Smooth muscle cell (in vitro differentiated cells): ENCODE measurements at regions not wholly inside any gene's neighbourhood (a gene's known extent, or its start where the extent isn't known, plus 50 kb on each side); places are given as distances from the start of the nearest gene placed in this dataset.

Source experiments
- DNase-seq: peaks from one replicate; lab custom pipeline; 2025; ENCODE audit not compliant: unreplicated experiment; lab: John Stamatoyannopoulos, UW
- H2AFZ ChIP-seq: fragments of 200-600 bp; sonication (generic); 2 replicates; pipeline ENCODE4 v1.6.0; 2016; ENCODE audit warnings: antibody characterized with exemption, low read depth, mild to moderate bottlenecking
- H3F3A ChIP-seq: fragments of 200-600 bp; sonication (generic); 2 replicates; pipeline ENCODE4 v1.6.0; 2017; ENCODE audit warnings: antibody characterized with exemption, low read depth
- H3K27ac ChIP-seq: fragments of 200-600 bp; sonication (generic); 2 replicates; pipeline ENCODE4 v1.5.1; 2016; ENCODE audit warnings: low read depth, mild to moderate bottlenecking
- H3K27me3 ChIP-seq: fragments of 200-600 bp; sonication (generic); 2 replicates; pipeline ENCODE4 v1.6.1; 2016; ENCODE audit warnings: low read depth, mild to moderate bottlenecking
- H3K36me3 ChIP-seq: fragments of 200-600 bp; sonication (generic); 2 replicates; pipeline ENCODE4 v1.5.1; 2016; ENCODE audit warnings: low read depth
- H3K4me1 ChIP-seq: fragments of 200-600 bp; sonication (generic); 2 replicates; pipeline ENCODE4 v1.5.1; 2016; ENCODE audit warnings: low read depth
- H3K4me2 ChIP-seq: fragments of 200-600 bp; sonication (generic); 2 replicates; pipeline ENCODE4 v1.6.0; 2016; ENCODE audit warnings: mild to moderate bottlenecking
- H3K4me3 ChIP-seq: fragments of 200-600 bp; sonication (generic); 2 replicates; pipeline ENCODE4 v1.5.1; 2016; ENCODE audit warnings: mild to moderate bottlenecking
- H3K79me2 ChIP-seq: fragments of 200-600 bp; sonication (generic); 2 replicates; pipeline ENCODE4 v1.6.0; 2016; ENCODE audit warnings: low read depth, mild to moderate bottlenecking
- H3K9ac ChIP-seq: fragments of 200-600 bp; sonication (generic); 2 replicates; pipeline ENCODE4 v1.6.0; 2016; ENCODE audit warnings: low read depth
- H3K9me3 ChIP-seq: fragments of 200-600 bp; sonication (generic); replicated peaks from 2 replicates; pipeline ENCODE4 v1.5.1; 2016; ENCODE audit warnings: low read depth
- H4K20me1 ChIP-seq: fragments of 200-600 bp; sonication (generic); 2 replicates; pipeline ENCODE4 v1.6.0; 2016; ENCODE audit warnings: low read depth
- CTCF ChIP-seq: fragments of 200-600 bp; sonication (generic); IDR thresholded peaks from 2 replicates; pipeline ENCODE4 v1.5.1; 2017; ENCODE audit warnings: borderline replicate concordance, mild to moderate bottlenecking, antibody characterized with exemption; ENCODE audit not compliant: insufficient read depth, poor library complexity, severe bottlenecking
- WGBS: methylation state at CpG from one replicate; pipeline ENCODE4 v1.1.7; 2016; ENCODE audit warnings: low lambda C conversion rate; 5-methylcytosine and 5-hydroxymethylcytosine counted together

GRCh38 chr16:49951574-49952195 lies 73.3 kb upstream of the CNEP1R1 start:
- Histone ChIP-seq H3K9ac (no peak overlapping the region), H3K79me2 (no peaks in the 10 kb centered on the region), H3F3A (no peaks in the 10 kb centered on the region), H3K36me3 (no peaks in the 10 kb centered on the region), H4K20me1 (no peaks in the 10 kb centered on the region), H3K4me3 (no peak overlapping the region), H3K9me3 (no peaks in the 10 kb centered on the region), H3K27me3 (no peaks in the 10 kb centered on the region), H2AFZ (no peak overlapping the region), H3K4me1 (no peaks in the 10 kb centered on the region), H3K27ac (no peak overlapping the region), H3K4me2 (no peak overlapping the region)
- DNase-seq, result no peak
- 87% methylated on average over 16 of the region's 16 CpGs for WGBS
- no peak for TF ChIP-seq CTCF

- H3K27ac ChIP-seq, result no peak overlapping the region
- H3K9ac ChIP-seq, result no peak overlapping the region
- H2AFZ ChIP-seq, result no peak overlapping the region
- DNase-seq, result no peak
- no peak overlapping the region for H3K4me2 ChIP-seq
- no peaks in the 10 kb centered on the region for H3F3A ChIP-seq
- no peaks in the 10 kb centered on the region for H4K20me1 ChIP-seq
- no peak for TF ChIP-seq CTCF
- no peaks in the 10 kb centered on the region for H3K9me3 ChIP-seq
- WGBS, result 49% methylated on average over 4 of the region's 4 CpGs
- H3K27me3 ChIP-seq, result no peaks in the 10 kb centered on the region
- no peak overlapping the region for H3K4me3 ChIP-seq
- H3K36me3 ChIP-seq, result no peaks in the 10 kb centered on the region
- no peaks in the 10 kb centered on the region for H3K4me1 ChIP-seq
- no peaks in the 10 kb centered on the region for H3K79me2 ChIP-seq
Measured at GRCh38 chr16:49952386-49952785, 72.6 kb upstream of the CNEP1R1 start.

GRCh38 chr16:49953090-49953489 lies 71.9 kb upstream of the CNEP1R1 start:
- Histone ChIP-seq H3K9ac (no peak overlapping the region), H3K4me3 (no peak overlapping the region), H3K27ac (no peak overlapping the region), H3K9me3 (no peaks in the 10 kb centered on the region), H3K79me2 (no peaks in the 10 kb centered on the region), H3K27me3 (no peaks in the 10 kb centered on the region), H3K36me3 (no peaks in the 10 kb centered on the region), H3K4me2 (no peak overlapping the region), H3F3A (peaks cover under 1% of the 10 kb centered on the region), H3K4me1 (no peaks in the 10 kb centered on the region), H4K20me1 (no peaks in the 10 kb centered on the region), H2AFZ (no peak overlapping the region)
- TF ChIP-seq CTCF, result no peak
- WGBS, result 42% methylated on average over 2 of the region's 2 CpGs
- no peak for DNase-seq

- no peak for DNase-seq
- Histone ChIP-seq H3K79me2 (no peaks in the 10 kb centered on the region), H3K27me3 (no peaks in the 10 kb centered on the region), H3K4me2 (no peak overlapping the region), H3K4me1 (no peaks in the 10 kb centered on the region), H3K9ac (no peak overlapping the region), H3K27ac (no peak overlapping the region), H3K36me3 (no peaks in the 10 kb centered on the region), H3F3A (peaks cover 4% of the 10 kb centered on the region), H3K4me3 (no peak overlapping the region), H3K9me3 (no peaks in the 10 kb centered on the region), H4K20me1 (no peaks in the 10 kb centered on the region), H2AFZ (no peak overlapping the region)
- 96% methylated on average over 1 of the region's 1 CpG for WGBS
- no peak for TF ChIP-seq CTCF
Measured at GRCh38 chr16:49955858-49956257, 69.2 kb upstream of the CNEP1R1 start.
